SK-N-DZ (cell line): ENCODE measurements at regions not wholly inside any gene's neighbourhood (a gene's known extent, or its start where the extent isn't known, plus 50 kb on each side); places are given as distances from the start of the nearest gene placed in this dataset.
"Not testable (repeated sequence)": the region's sequence is repeated elsewhere in the genome, so short reads cannot be mapped to it uniquely, and the experiment has no call there.

Experiments used
- DNase-seq: peaks from one replicate; pipeline ENCODE4 v3.0.0-alpha.2; 2015; ENCODE audit warnings: low spot score

GRCh38 chrX:55326985-55327384 lies 62.3 kb upstream of the PAGE3 start:
- DNase-seq, result no peak

- no peak for DNase-seq
Observed at GRCh38 chrX:55335296-55335695, 70.6 kb upstream of the PAGE3 start.

GRCh38 chrX:55336176-55336575 lies 71.5 kb upstream of the PAGE3 start:
- DNase-seq, result no peak

- no peak for DNase-seq
Observed at GRCh38 chrX:55340896-55341433, 76.2 kb upstream of the PAGE3 start.

DNA sequence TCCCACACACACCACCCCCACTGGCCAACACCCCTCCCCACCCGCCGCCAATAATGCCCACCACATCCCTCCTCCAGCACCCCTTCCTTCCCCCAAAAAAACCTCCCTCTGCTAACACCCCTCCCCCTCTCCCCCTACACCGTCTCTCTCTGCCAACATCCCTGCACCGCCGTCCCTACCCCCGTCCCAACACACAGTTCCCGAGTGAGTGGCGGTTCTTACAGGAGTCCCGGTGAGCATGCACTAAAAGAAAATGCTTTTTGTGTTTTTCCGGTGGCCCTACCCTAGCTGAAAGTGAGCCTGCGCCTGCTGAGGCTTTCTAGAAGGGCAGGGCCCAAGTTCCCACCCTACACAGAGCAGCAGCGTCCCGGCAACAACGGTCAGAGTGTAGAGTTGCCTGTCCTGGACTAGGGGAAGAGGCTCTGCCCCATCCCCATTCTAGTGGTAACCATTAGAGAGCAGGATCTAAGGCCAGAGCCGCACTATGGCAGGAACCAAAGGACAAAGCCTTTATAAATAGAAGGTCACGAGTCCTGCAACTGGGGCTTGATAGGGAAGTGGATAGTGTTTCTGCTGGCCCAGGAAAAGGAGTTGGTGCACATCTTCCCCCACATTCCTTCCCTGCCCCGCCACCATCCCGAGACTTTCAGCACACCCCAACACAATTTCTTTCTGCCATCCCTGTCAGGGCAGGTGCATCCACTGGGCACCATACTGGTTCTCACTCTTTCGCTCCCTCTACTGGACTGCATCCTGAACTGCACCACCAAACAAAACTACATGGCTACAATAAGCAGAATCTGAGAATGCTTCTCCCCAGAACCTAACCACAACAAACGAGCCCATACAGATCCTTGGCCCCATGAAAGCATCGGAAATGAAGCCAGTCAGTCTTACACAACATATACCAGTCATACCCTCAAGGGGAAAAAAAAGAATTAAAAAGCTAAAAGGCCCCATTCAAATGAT lies 78.1 kb upstream of the PAGE3 start:
- DNase-seq, result peak; percentile 21

GRCh38 chrX:55356609-55357008 lies 91.9 kb upstream of the PAGE3 start:
- DNase-seq, result no peak

- DNase-seq, result no peak
Observed at GRCh38 chrX:55357236-55357635, 92.5 kb upstream of the PAGE3 start.

GRCh38 chrX:55379396-55379795 lies 72.5 kb upstream of the MAGEH1 start:
- DNase-seq, result no peak

DNA sequence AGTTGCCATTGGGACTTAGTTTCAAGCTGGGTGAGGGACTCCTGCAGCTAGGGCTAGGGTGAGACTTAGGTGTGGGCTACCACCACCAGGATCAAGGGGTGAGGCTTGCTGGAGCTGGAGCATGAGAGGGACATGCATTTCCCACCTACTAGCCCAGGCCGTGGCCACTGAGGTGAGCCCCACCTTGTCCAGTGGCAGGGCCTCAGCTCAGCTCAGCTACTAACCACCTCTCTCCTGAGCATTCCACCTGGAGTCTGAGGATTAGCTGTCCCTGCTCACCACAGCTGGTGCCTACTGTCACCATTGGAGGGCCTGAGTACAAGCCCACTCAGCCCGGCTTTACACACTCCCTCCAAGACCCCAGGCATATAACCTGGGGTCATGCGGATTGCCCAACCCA lies 62.6 kb upstream of the MAGEH1 start:
- DNase-seq, result no peak

GRCh38 chrX:55396836-55397235 lies 55.1 kb upstream of the MAGEH1 start:
- DNase-seq, result not testable (repeated sequence)
